NOMO-1 treated with DMSO at 0.1 percent for 48 hours (cell line): ENCODE measurements at regions not wholly inside any gene's neighbourhood (a gene's known extent, or its start where the extent isn't known, plus 50 kb on each side); places are given as distances from the start of the nearest gene placed in this dataset.
"Not testable (repeated sequence)": the region's sequence is repeated elsewhere in the genome, so short reads cannot be mapped to it uniquely, and the experiment has no call there.

ENCODE experiments used
- DNase-seq: peaks from one replicate; lab custom pipeline; 2025; ENCODE audit not compliant: unreplicated experiment; lab: John Stamatoyannopoulos, UW

DNA sequence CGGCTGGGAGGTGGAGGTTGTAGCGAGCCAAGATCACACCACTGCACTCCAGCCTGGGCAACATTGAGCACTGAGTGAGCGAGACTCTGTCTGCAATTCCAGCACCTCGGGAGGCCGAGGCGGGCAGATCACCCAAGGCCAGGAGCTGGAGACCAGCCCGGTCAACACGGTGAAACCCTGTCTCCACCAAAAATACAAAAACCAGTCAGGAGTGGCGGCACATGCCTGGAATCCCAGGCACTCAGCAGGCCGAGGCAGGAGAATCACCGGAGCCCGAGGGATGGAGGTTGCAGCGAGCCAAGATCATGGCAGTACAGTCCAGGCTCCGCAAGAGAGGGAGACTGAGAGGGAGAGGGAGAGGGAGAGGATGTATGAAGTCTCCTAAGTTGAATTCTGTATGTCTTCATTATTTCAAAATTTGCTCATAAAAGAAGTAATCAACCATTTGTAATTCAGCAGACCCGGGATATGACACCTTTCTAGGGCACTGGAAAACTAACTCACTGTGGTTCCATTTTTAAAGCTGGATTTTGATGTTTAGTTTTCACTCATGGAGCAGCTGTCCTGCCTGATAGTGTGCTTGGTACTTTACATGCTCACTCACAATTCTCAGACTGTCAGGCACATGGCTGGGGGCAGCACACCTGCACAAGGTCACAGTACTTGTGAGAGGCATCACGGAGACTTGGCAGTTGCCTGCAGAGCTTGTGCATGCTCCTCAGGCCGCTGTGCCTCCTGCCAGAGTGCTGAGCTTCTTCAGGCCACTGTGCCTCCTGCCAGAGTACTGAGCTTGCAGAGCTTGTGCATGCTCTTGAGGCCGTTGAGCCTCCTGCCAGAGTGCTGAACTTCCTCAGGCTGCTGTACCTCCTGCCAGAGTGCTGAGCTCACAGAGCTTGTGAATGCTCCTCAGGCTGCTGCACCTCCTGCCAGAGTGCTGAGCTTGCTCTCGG is 106.2 kb downstream of the ERMARD start:
- no peak for DNase-seq

DNA sequence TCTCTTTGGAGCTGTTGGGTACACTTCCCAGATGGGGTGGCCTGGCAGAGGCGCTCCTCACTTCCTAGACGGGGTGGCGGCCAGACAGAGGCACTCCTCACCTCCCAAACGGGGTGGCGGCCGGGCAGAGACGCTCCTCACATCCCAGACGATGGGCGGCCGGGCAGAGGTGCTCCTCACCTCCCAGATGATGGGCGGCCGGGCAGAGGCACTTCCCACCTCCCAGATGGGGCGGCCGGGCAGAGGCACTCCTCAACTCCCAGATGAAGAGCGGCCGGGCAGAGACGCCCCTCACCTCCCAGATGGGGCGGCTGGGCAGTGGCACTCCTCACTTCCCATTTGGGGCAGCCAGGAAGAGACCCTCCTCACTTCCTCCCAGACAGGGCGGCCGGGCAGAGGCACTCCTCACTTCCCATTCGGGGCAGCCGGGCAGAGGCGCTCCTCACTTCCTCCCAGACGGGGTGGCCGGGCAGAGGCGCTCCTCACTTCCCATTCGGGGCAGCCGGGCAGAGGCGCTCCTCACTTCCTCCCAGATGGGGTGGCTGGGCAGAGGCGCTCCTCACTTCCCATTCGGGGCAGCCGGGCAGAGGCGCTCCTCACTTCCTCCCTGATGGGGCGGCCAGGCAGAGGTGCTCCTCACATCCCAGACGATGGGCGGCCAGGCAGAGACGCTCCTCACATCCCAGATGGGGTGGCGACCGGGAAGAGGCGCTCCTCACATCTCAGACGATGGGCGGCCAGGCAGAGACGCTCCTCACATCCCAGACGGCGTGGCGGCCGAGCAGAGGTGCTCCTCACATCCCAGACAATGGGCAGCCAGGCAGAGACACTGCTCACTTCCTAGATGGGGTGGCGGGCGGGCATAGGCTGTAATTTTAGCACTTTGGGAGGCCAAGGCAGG is 105.3 kb downstream of the ERMARD start:
- not testable (repeated sequence) for DNase-seq

DNA sequence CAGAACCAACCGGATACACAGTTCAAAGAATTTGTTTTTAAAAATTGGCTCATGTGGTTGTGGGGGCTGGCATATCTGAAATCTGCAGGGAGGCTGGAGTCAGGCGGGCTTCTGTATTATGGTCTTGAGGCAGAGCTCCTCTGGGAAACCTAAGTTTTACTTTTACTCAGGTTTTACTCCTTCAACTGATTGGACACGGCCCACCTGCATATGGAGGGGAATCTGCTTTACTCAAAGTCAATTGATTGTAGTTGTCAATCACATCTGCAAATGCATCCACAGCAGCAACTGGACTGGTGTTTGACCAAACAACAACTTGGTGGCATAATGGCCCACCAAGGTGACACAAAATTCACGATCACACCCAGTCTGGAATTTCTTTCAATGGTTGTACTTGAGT is 103.4 kb downstream of the ERMARD start:
- DNase-seq = no peak

DNA sequence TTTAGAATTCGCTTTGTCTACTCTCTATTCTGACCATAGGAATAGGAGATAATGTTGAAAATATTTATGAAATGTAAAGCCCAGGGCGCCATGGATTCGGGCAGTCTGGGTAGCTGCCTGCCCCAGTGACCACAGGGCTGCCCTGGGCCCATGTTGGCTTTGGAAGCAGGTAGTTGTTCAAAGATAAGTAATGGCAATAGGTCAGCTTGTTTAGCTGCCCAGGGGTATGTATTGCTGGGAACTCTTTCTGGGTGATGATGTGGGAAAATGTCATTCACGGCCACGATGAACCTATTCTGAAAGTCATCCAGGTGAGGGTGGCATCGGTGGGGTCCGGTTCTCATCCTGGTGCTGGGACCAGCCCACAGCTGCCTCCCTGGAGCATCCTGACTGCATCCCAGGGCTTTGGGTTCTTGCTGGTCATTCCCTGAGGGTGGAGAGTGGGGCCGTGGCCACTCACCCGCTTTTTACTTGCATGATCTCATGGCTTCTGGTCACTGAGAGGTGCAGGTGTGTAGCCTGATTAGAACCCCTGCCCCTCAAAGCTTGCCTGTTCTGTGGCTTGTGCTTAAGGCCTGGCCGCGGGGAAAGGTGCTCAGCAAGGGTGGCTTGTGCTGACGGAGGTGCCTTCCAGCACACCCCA is 102.8 kb downstream of the ERMARD start:
- DNase-seq = no peak

DNA sequence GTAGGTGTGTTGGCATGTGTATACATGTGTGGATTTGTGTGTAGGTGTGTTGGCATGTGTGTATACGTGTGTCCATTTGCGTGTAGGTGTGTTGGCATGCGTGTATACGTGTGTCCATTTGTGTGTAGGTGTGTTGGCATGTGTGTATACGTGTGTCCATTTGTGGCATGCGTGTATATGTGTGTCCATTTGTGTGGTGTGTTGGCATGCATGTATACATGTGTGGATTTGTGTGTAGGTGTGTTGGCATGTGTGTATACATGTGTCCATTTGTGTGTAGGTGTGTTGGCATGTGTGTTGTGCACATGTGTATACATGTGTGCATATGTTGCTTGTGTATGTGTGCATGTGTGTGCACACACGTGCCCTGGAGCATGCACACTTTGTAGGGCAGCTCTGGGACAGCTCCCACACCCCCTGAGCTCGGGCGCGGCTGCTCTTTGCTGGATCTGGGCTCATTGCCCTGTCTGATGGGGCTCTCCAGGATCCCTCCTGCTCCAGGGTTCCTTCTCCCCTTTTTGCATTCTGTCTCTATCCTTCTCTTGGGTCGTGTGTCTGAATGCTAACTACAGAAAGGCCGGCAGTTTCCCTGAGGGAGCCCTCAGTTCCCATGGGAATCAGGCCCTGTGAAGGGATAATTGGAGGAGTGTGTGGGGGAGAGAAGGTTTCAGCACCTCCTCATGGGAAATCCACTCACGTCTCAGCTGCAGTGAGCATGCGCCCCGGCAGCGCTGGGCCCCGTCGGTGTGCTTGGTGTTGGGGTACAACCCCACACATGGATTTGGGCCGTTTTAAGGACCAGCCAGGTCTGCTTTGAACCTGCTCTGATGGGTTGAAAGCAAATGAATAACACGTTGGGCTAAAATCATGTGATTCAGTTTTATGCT is 102.0 kb downstream of the ERMARD start:
- DNase-seq = no peak

DNA sequence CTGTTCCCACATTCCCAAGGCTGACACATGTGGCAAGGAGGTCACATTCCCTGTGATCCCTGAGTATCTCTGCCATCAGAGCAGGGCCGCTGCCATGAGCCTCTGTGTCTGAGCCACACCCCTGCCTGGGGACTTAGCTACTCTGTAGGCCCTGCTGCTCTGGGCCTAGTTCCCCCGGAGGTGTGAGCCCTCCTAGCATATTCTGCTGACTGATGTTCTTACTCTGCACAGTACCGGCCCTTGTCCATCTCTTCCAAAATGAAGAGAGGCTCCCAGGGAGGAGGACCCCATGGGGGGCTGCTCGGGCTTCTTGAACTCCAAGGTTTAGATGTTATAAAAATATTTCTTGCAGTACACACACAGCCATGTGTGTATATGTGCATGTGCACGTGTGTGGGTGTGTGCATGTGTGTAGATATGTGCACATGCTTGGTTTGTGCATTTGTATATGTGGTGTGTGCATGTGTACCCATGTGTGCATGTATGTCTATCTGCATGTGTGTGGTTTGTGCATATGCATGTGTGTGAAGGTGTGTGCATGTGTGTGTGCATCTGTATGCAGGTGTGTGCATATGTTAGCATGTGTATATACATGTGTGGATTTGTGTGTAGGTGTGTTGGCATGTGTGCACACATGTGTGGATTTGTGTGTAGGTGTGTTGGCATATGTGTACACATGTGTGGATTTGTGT is 101.2 kb downstream of the ERMARD start:
- DNase-seq = no peak

DNA sequence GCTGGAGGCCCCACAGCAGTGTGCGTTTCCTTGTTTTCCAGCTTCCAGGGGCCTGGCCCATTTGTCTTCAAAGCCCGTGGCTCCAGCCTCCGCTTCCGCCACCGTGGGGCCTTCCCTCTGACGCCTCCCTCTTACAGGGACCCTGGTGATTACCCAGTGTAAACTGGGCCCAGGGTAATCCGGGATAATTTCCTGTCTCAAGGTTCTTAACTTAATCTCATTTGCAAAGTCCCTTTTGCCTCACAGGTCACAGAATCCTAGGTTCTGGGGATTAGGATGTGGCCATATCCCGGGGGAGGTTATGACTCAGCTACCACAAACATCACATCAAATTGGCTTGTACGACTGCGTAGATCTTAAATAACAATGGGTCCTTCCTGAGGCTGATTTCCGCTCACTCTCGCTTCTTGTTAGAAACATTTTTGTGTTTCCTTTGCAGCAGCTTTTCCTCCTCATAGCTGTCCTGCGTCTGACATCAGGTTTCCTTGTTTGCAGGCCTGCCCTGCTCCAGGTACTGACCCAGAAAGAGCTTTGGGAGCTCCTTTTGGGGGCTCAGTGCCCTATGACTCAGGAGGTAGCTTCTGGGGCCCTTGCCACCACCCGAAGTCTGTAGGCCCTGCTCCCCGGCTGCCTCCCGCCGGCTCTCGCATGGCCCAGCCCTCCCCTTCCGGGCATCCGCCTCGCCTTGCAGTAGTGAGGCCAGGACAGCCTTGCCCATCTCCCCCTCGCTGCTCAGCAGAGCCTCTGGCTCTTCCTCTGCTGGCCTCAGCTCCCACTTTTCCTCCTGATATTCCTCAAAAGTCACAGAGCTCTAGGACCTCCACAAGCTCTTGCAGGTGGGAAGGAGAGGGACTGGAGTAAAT is 100.5 kb downstream of the ERMARD start:
- DNase-seq = no peak

DNA sequence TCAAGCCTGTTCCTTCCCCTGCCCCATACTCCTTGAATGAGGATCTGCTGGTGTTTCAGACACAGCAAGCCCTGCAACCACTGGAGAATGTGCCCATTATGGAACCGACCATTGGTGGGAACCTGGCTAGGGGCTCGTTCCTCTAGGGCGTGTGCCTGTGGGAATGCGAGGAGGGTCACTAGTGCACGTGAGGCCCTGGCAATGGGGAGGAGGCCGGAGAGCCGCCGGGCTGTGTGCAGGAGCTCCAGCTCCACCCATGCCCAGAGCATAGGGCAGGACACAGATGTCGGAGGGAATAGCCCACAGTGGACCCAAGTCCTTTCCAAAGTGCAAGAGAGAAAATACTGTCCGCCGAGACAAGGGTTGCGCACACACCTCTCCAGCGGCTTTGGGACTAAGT is 99.3 kb downstream of the ERMARD start:
- no peak for DNase-seq

DNA sequence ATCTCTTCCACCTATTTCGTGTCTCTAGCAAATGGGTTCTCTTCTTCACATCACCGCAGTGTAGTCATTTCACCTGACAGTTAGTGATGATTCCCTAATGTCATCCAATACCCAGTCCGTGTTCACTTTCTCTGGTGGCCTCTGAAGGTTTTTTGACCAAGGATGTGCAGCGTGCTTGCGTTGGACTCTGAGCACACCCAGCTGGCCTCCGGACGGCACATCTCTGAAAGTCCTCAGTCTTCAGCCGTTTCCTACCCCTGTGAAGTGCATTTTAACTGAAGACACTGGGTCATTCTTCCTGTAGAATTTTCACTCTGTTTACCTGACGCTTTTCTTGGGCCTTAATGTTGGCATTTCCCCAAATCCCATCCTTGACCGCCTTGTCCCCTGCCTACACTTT is 98.7 kb downstream of the ERMARD start:
- no peak for DNase-seq

DNA sequence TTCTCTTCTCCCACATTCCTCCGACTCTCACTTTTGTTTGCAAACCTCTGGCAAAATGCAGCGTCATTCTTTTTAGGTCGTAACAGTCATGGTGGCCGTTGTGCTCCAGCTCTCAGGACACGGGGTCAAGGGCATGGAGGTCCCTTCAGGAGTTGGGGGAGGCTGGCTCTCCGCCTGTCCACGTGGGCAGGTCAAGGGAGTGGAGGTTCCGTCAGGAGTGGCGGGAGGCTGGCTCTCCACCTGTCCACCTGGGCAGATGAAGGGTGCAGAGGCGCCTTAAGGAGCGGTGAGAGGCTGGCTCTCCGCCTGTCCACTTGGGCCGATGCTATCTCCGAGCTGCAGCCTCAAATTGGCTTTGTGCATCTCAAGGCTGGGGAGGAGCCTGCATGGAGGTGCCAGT is 98.0 kb downstream of the ERMARD start:
- no peak for DNase-seq

DNA sequence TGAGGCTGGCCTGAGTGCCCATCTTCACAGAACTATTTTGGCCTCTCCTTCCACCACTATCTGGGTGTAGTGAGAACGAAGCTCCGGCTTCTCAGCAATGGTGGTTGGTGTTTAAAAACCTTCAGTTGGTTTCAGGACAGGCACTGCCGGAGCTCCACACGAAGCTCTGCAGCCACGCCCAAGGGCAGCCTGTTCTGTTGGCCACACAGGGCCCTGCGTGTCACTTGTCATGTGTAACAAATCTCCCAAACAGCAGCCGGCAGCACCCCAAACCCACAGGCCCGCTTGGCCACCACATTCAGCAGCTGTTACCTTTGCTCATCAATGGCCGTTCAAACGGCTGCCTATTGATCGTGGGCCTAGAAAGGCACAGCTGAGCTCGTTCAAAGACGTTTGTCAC is 97.5 kb downstream of the ERMARD start:
- no peak for DNase-seq

DNA sequence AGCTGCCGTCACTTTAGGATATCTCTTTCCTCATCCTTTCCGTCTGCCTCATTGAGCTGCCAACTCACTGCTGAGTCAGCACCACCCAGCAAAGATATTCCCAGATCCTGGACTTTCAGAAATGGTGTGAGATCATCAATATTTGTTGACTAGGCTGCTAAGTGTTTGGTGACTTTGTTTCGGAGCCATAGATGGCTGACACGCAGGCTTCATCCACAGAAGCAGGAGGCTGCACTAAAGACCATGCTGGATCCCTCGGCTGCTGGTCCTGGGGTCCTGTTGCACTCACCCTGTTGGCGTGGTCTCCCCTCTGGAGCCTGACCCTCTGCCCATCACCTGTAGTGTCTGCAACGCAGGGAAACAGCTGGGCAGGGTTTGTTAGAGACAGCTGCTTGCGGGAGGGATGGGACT is 96.5 kb downstream of the ERMARD start:
- DNase-seq = no peak

DNA sequence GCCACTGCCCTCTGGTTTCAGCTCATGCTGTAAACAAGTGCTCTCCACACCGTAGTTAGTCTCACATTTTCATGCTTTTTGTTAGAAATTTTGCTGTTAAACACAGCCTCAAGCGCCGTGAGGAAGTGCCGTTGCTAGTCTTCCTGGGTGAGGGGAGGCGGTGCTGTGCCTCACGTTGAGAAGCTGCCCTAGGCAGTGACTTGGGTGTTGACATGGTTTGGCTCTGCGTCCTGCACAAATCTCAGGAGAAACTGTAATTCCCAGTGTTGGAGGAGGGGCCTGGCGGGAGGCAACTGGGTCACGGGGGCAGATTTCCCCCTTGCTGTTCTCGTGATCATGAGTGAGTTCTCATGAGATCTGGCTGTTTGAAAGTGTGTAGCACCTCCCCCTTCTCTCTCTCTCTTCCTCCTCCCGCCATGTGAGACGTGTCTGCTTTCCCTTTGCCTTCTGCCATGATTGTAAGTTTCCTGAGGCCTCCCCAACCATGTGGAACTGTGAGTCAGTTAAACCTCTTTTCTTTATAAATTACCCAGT is 95.8 kb downstream of the ERMARD start:
- DNase-seq = no peak

DNA sequence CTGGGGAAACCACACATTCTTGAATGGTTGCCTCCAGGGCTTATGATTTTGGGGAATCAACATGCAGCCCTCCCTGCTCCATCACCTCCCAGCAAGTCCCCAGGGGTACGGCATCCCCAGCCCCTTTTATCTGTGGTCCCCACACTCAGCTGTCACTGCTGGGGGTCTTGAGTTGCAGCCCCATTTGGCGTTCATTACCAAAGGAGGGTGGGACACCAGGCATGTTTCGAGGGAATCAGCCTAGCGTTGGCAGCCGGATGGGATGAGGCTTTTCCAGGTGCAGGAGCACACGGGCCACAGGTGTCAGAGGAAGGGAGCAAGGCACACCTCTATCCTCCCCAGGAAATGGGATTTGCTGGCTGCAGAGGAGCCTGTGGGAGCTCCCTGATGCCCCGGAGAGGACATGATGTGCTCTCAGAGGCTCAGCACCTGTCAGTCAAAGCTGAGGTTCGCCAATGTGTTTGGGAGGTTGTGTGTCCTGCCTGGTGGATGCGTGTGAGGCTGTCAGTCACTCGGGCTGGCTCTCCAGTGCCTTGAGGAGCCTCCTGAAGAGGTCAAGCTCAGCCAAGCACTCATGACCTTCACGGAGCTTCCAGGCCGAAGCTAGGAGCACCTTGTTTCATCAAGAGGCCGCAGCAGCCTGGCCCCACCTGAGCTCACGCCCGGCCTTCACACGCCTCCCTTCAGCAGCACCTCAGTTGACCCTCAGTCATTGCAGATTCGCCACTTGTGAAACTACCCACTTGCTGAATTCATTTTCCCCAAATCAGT is 95.0 kb downstream of the ERMARD start:
- no peak for DNase-seq

DNA sequence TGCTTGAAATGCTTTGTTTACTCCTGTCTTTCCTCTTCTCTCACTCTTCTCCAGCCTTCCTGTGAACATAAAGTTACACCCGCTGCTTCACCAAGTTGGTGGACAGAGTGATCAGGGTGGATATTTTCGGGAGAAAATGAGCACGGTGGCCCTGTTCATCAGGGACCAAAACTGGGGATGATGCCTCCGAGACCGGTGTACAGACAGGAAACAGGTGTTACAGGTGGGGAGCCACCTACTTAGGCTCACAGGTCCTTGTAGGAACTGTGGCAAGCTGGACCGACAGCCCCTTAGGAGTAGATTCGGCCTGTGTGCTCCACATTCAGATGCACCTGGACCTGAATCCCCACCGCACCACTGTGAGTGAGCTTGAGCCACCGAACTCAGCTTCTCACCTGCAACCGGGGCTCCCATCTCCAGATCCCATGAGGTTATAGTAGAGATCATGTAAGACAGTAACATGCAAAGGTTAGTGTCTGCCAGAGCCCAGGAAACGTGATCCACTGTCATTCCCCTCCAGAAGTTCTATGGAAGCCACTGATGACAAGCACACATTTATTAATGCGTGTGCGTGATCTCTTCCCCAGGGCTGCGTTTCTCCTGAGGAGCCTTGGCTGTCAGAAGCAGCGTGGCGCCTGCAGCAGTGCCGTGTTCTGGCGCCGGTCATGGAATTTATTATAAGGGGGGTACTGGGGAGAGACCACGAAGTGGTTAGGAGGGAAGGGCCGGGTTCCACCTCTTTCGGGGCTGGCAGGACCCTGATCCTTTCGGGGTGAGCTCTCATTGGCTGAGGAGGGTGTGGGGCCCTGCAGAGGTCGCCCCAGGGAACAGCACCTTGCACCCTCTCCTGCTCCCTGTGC is 94.2 kb downstream of the ERMARD start:
- DNase-seq = no peak

DNA sequence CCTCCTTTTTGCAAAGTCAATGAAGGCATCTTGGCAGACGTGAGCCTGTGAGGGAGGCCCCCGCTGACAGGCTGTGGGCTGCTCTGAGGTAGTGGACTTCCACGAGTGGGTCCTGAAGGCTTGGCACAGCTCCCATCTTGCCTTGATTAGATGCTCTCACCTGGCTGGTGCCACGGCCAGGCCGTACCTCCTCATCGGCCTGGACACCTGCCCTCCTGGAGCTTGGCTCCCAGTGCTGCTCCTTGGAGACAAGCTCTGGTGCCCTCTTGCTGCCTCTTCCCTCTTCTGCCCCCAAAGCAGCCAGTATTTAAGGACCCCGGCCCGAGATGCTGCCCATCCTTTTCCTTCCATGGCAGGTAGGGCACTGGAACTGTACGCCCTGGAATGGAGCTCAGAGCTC is 93.5 kb downstream of the ERMARD start:
- no peak for DNase-seq

DNA sequence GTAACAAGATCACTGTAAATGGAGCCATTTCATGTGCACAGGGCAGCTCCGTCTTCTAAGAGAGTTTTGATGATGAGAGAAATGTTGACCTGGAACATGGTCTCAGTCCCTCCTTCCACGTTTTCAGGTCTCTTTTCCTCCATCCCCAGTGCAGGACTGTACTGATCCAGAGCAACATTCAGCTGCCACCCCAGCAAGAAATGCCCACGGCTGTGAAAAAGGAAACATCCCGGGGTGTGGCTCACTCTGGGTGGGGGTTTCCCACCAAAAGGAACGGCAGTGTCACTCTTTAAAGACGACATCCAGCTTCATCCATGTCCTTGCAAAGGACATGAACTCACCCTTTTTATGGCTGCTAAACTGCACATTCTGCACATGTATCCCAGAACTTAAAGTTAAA is 92.6 kb downstream of the ERMARD start:
- DNase-seq = no peak
